ENCODE measurements at regions not wholly inside any gene's neighbourhood (a gene's known extent, or its start where the extent isn't known, plus 50 kb on each side); places are given as distances from the start of the nearest gene placed in this dataset.

GRCh38 chr20:50292591-50293283 lies 102.1 kb downstream of the CEBPB start (continued):
- TF ChIP-seq EWSR1 (IDR thresholded peaks at IDR 0.05; ENCODE audit: borderline replicate concordance, low read depth, partially characterized antibody): no peak
- TF ChIP-seq ZNF280B (CRISPR knock-in tag; IDR thresholded peaks at IDR 0.05): no peak
- TF ChIP-seq CREB1 (IDR thresholded peaks at IDR 0.05): peak; percentile 67
- peak; percentile 86 for TF ChIP-seq CREB1 (CRISPR knock-in tag; IDR thresholded peaks at IDR 0.05)
- no peak for TF ChIP-seq STAG1 (CRISPR knock-in tag; IDR thresholded peaks at IDR 0.05; ENCODE audit: borderline replicate concordance)
- peak; percentile 70; the same call in 1 of the 2 replicates for TF ChIP-seq ZBED1 (IDR thresholded peaks at IDR 0.05)
- TF ChIP-seq NFRKB (IDR thresholded peaks at IDR 0.05; ENCODE audit: low read depth): peak; percentile 73; the same call in 1 of the 2 replicates
- TF ChIP-seq TAF15 (IDR thresholded peaks at IDR 0.05; ENCODE audit: low read depth, low read length): no peak
- TF ChIP-seq KLF13 (tag; IDR thresholded peaks at IDR 0.05; ENCODE audit: borderline replicate concordance, low read depth): no peak
- peak in 1 of 2 experiments; percentile 47; a peak in 1 of 4 replicates for TF ChIP-seq NONO (IDR thresholded peaks at IDR 0.05; ENCODE audit: low read depth in 2 of 2, low read length in 1 of 2)
- TF ChIP-seq ZNF282 (CRISPR knock-in tag; IDR thresholded peaks at IDR 0.05): no peak
- TF ChIP-seq CHD1 (IDR thresholded peaks at IDR 0.05; ENCODE audit: low read length): no peak
- TF ChIP-seq ZBTB5 (IDR thresholded peaks at IDR 0.05): peak; percentile 51; the same call in 1 of the 2 replicates
- TF ChIP-seq POLR2B (IDR thresholded peaks at IDR 0.05; ENCODE audit: low read depth, partially characterized antibody): no peak
- TF ChIP-seq DNMT1 (IDR thresholded peaks at IDR 0.05): no peak
- TF ChIP-seq ZEB2 (IDR thresholded peaks at IDR 0.05): peak; percentile 81
- TF ChIP-seq MTA1 (IDR thresholded peaks at IDR 0.05; ENCODE audit: borderline replicate concordance): peak; percentile 81
- peak; percentile 100 for TF ChIP-seq MAFG (tag; conservative IDR thresholded peaks at IDR 0.05)
- peak; percentile 14; the same call in 1 of the 2 replicates for TF ChIP-seq MIER1 (IDR thresholded peaks at IDR 0.05; ENCODE audit: low read depth)
- TF ChIP-seq, protein P1, sequence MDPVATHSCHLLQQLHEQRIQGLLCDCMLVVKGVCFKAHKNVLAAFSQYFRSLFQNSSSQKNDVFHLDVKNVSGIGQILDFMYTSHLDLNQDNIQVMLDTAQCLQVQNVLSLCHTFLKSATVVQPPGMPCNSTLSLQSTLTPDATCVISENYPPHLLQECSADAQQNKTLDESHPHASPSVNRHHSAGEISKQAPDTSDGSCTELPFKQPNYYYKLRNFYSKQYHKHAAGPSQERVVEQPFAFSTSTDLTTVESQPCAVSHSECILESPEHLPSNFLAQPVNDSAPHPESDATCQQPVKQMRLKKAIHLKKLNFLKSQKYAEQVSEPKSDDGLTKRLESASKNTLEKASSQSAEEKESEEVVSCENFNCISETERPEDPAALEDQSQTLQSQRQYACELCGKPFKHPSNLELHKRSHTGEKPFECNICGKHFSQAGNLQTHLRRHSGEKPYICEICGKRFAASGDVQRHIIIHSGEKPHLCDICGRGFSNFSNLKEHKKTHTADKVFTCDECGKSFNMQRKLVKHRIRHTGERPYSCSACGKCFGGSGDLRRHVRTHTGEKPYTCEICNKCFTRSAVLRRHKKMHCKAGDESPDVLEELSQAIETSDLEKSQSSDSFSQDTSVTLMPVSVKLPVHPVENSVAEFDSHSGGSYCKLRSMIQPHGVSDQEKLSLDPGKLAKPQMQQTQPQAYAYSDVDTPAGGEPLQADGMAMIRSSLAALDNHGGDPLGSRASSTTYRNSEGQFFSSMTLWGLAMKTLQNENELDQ (CRISPR knock-in tag; IDR thresholded peaks at IDR 0.05; ENCODE audit: borderline replicate concordance): no peak
- TF ChIP-seq ZNF253 (CRISPR knock-in tag; conservative IDR thresholded peaks at IDR 0.05): no peak
- TF ChIP-seq, protein P2, sequence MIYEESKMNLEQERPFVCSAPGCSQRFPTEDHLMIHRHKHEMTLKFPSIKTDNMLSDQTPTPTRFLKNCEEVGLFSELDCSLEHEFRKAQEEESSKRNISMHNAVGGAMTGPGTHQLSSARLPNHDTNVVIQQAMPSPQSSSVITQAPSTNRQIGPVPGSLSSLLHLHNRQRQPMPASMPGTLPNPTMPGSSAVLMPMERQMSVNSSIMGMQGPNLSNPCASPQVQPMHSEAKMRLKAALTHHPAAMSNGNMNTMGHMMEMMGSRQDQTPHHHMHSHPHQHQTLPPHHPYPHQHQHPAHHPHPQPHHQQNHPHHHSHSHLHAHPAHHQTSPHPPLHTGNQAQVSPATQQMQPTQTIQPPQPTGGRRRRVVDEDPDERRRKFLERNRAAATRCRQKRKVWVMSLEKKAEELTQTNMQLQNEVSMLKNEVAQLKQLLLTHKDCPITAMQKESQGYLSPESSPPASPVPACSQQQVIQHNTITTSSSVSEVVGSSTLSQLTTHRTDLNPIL (CRISPR knock-in tag; IDR thresholded peaks at IDR 0.05): 0 out of 2 replicates have a peak, but pooled peaks have one; percentile 6

All from K562 (cell line).